Ramos (cell line): ENCODE measurements at regions not wholly inside any gene's neighbourhood (a gene's known extent, or its start where the extent isn't known, plus 50 kb on each side); places are given as distances from the start of the nearest gene placed in this dataset.

Source experiments
- in situ Hi-C: fragments of 300-500 bp; cut with MboI; formaldehyde crosslinking; loops from one replicate; pipeline ENCODE4 v1.14.3; 2022; ENCODE audit warnings: low sequenced_read_pairs; ENCODE audit not compliant: unreplicated experiment

DNA sequence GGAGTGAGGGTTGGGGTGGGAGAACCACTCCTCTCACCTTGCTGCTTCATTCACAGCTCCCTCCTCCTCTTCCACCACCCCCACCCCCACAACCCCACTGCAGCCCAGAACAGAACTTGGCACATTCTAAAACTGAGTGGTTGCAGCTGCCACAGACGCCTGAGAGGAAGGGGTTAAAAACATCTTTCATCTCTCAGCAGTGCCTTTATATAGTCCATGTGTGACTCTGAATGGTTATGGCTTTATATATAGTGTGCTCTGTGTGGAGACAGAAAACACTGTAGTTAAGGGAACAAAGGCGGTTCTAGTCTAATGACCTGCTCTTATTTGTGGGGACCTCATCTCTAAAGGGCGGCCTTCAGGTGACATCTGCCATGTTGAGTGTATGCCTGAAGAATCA lies 144.8 kb downstream of the BCOR start:
- in situ Hi-C loops, result no loop called here

DNA sequence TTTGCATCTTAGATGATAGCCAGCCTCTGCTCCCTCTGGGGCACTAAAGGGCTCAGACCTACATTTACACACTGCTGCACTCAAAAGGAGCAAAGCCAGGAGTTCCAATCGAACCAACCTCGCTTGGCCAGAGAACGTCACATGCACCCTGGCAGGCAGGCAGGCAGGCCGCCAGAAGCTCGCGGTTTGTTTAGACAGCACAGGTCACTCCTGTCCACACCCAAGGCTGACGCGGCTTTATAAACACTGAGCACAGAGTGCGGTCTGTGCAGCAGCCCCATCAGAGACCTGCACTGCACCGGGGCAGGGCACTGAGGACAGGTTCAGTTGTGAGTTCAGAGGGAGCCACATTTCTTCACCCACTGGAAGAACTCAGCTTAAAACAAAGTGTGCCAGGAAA lies 143.9 kb downstream of the BCOR start:
- in situ Hi-C loops, result no loop called here

DNA sequence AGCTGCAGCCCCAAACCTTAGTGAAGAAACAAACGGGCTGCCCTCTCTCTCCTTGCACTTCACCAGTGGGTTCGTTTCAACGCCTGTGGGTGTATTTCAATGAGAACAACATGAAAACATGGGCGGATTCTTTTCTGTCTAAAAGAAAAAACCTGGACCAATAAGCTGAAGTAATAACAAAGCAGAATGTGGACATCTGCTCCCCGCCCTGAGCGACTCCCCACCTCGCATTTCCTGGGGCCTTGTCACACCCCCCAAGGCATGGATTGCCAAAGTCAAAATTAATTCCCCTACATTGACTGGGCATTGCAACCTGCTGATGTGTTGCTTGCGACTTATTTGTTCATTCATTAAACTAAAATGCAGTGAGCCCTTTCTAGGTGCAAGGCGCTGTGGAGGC lies 142.9 kb downstream of the BCOR start:
- in situ Hi-C loops, result no loop called here

DNA sequence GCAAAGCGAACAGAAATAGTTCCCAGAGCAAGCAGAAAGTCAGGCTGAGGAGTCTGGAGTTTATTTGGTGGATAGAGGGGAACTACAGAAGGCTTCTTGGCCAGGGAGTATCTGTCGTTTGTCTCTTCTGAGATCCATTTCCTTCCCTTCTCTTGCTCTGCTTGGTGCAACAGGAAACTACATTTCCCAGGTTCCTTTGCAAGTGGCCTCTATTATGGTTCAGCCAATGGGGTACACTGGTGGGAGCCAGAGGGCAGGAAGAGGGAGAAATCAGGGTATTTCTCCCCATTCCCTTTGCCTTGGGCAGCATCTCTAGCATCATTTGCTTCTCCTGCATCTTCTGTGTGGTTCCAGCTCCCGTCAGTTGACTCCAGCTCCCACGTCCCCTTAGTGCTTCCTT lies 142.1 kb downstream of the BCOR start:
- in situ Hi-C loops, result no loop called here

DNA sequence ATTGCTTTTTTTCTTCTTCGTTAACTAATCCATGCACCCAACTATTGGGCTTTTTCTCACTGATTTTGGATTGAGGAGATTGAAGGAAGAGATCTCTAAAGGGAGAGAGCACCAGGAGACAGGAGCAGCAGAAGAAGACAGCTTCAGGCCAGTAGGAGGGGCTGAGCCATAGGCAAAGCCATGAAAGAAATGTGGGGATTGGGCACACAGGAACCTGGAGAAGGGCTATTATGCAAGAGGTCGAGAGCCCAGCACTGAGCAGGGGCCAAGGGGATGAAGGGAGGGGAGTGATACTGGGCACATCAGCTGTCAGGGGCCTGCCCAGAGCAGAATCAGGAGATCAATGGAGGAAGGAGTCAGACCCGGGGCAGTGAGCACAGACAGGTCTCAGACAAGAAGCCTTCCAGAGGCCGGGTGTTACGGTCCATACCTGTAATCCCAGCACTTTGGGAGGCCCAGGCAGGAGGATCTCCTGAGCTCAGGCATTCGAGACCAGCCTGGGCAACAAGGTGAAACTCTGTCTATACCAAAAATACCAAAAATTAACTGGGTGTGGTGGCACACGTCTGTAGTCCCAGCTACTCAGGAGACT lies 140.9 kb downstream of the BCOR start:
- in situ Hi-C loops, result no loop called here

DNA sequence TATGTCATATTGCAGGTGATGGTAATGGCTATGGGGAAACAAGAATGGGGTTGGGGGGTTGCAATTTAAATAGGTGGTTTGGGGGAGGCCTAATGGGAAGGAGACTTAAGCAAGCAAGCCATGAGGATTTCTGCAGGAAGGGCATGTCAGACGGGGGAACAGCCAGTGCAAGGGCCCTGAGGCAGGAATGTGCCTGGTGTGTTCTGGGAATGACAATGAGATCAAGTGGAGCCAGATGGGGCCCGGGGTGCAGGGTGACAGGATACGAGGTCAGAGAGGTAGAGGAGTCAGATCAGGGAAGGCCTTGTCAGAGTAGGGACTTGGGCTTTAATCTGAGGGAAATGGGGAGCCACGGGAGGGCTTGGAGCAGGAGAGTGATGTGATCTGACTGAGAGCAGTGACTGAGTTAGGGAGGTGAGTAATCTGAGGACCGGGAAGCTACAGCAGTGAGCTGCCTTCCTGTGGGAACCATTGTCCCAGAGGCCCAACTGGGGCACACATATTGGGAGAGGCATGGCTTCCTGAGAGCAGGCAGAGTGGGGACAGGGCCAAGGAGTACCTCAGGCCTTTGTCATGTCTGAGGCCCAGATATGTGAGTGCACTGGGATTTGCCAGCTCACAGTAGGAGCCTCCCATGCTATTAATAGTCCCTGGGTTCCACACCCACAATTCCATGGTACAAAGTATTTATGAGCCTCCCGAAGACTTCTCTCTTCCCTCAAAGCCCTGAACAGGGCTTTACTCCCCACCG lies 139.8 kb downstream of the BCOR start:
- in situ Hi-C loops, result no loop called here

DNA sequence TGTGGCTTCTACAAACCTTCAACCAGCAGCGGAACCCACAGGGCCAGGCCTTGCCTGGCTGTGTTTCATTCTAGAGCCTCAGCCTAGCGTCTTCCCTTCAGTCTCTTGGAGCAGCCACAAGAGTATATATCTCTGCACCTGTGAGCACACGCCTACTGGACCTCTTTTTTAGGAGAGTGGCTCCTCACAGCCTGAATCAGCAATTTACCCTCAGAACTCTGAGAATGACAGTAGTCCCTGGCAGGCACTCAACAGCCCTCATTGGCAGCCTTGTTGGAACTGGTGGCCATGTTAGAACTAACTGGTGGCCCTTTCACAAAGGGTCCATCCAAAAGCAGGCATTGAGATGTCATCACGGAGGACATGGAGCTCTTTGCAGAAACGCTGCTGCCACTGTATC lies 138.9 kb downstream of the BCOR start:
- in situ Hi-C loops, result no loop called here

DNA sequence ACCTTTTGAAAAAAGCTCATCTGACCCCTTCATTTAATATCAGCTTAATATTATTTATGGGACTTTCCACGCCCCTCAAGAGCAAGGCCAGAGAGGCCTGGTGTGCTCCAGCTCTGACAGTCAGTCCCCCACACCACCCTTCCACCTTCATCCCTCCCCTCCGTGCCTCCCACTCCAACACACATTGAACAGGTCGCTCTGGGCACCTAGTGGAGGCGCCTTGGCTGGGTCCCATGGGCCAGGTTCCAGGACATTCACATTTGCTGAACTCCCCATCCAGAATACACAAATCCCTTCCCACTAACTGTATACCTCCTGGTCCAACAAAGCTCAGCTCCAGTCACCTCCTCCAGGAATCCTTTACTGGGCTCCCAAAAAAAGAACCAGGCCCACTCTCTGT lies 137.5 kb downstream of the BCOR start:
- in situ Hi-C loops, result no loop called here

DNA sequence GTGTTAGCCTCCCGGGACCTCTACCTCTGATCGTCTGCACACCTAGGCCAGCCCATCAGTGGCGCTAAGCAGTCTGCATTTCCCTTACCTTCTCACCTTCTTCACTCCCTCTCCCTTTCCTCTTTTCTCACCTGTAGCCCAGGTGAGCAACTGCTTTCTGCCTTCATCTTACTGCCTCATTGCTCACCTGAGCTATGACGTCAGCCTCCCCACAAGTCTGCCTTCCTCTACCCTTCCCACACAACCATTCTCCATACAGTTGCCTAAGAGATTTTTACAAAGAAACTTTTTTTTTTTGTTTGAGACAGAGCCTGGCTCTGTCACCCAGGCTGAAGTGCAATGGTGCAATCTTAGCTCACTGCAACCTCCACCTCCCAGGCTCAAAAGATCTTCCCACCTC lies 136.3 kb downstream of the BCOR start:
- in situ Hi-C loops, result no loop called here

DNA sequence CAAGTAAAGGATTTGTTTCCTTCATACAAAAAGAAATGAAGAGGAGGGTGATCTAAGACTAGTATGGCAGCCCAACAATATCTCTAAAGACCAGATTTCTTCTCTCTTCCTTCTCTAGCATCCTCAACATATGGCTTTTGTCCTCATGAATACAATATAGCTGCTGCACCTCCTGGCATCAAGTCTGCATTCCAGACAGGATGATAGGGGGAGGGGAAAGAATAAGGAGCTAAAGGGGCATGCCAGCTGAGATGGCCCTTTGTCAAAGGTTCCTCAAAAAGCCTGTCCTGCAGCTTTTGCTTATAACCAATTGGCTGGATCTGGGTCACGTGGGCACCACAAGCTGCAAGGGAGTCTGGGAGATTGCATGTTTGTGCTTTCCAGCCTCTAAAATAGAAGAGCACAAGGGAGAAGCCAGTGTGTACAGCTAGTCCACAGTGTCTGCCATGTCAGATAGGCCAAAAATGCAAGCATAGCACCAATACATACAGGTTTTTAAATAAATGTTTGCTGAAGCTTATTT lies 132.6 kb downstream of the BCOR start:
- in situ Hi-C loops, result no loop called here

DNA sequence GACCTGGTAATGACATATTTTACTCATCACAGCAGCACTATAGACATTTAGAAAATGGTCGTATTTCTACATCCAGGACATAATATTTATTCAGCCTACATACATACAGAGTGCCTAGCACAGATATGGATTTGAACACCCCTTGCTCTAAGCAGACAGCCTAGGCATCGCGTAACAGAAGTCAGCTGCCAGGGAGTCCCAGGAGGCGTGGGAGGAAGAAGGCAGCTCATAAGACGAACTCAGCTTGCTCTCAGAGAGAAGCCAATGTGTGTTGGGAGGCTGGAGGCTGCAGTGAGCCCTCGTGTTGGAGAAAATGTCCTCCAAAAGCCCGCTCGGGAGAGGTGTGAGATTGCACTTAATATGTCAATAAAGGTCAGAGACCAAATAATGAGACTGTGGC lies 131.6 kb downstream of the BCOR start:
- in situ Hi-C loops, result no loop called here

DNA sequence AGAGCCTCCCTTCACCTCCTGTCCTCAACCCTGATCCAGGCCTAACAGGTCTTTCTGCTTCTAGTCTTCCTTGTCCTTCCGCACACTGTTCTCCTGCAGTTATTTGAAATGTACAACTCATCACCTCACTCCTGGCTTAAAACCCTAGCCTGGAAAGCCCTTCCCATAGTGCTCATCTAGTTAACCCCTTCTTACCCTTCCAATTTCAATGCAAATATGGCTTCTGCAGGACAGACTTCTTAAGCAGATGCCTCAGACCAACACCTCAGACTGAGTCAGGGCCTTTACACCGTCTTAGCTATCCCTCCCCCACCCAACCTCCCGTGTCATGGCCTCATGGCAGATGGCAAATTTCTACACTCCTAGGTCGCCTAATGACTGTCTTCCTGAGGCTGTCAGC lies 130.4 kb downstream of the BCOR start:
- in situ Hi-C loops, result no loop called here

DNA sequence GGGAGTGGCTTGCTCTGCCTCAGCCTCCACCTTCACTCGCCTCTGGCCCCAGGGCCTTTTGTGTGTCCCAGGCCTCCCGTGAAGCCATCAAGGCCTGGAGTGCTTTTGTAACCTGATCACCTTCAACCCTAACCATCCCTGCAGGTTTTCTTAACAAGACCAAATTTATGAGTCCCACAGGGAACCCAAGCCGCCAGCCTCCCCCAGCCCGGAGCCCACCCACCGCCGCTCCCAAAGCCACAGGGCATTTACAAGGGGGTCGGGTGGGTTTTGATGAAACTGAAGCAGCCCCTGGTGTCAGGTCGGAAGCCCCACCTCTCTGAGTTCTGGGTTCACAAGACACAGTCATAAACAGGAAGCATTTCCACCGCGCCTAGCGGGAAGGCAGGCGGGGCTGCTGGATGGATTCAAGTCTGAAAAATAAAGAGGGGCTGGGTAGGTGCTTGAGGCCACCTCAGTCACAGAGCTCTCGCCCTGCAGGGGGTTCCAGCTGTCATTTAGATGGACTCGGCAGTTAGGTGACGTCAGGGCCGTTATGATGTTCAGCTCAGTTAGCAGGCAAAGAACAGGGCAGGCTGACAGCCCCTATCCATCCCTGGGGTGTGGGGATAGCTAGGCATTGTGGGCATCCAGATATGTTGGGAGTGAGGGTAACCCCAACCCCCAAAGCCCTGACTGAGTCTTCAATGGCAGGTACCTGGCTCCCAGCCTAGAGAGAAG lies 128.5 kb downstream of the BCOR start:
- in situ Hi-C loops, result no loop called here

DNA sequence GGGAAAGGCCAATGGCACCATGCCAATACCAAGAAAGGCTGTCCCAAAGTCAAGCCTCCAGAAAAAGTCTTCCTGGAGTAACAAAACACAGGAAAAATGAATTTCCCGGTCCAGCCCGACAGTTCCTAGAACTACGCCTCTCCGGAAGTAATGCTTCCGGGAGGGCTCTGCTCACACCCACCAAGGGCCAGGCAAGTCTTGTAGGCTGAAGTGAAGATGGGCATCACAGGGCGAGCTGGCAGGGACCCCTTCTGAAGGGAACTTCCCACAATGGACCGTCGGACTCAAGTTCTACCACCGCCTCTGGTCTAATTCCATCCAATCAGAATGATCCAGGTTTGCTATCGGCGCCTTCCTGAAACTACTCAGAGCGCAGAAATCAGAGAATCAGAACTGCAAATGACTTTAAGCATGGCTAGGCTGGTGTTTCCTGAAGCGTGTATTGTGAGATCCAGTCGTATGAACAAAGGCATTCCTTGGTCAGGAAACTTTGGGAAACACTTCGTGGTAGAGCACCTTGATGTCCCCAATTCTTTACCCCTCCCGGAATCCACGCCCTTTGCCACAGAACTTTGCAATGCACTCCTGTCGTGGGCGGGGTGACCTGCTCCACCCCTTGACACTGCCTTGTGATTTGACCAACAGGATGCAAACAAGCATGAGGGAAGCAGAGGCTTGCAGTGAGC lies 127.8 kb downstream of the BCOR start:
- in situ Hi-C loops, result no loop called here

DNA sequence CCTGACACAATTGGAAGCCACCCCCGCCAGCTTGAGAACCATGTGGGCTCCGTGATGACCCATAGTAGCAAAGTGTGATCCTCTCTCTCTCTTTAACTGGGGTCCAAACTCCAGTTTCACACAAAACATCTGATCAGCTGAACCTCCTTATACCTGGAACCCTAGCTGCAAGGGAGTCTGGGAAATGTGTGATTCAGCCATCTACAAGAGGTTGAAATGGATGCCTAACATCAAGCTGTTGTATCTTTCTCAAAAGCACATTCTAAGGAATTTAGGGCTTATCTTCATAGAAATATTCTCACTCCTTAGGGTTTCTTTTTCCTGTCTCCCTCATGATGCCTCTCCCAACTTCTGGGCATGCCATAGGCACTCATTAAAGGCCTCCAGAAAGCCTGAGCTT lies 126.0 kb downstream of the BCOR start:
- in situ Hi-C loops, result no loop called here

DNA sequence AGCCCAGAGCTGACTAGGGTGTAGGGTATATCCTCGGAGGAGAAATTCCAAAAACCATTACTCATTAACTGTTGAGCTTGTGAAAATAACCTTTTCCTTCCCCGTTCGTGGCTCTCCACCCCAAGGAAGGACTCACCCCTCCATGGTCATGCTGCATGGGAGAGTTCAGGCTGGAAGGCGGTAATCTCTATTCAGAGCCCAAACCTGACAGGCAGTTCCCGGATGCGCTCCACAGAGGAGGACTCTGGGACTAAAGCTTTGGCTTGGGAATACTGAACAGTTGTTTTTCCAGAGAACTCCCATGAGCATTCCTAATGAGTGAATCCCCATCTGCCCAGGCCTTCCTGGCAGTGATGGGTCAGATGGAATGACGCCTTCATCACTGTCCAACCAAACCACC lies 125.4 kb downstream of the BCOR start:
- in situ Hi-C loops, result no loop called here

DNA sequence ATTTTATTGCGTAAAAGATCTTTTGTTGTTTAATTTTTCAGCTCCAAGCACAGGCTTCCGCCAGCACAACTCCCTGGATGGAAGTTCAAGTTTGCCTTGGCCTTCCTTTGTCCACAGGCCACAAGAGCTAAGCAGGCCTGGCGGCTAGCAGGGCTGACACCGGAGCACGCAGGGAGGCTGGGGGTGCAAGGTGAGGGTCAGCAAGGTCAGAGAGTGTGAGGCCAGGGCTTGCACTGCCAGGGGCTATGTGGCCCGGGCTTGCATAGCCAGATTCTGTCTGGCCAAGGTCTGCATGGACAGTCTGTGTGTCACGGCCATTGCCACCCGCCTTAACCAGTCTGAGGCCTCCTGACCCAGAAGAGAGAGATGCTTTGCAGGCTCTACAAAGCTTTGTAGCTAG lies 123.9 kb downstream of the BCOR start:
- in situ Hi-C loops, result no loop called here

DNA sequence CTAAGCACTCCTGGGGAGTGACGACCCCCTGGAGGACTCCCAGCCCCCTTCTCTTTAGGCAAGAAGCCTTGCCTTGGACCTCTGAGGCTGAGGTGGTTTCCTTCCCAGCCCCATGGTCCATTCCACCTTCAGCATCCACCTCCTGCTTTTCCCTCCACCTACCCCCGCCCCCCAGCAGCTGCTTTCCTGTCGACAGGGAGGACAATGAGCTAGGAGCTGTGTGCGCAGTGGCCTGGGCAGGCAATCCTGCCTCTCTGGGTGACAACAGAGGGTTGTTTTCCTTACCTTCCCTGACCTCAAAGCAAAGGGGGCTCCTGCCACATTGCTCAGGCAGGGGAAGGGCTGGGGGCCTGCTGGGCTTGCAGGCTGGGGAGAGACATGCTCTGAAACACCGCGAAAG lies 123.5 kb downstream of the BCOR start:
- in situ Hi-C loops, result no loop called here

DNA sequence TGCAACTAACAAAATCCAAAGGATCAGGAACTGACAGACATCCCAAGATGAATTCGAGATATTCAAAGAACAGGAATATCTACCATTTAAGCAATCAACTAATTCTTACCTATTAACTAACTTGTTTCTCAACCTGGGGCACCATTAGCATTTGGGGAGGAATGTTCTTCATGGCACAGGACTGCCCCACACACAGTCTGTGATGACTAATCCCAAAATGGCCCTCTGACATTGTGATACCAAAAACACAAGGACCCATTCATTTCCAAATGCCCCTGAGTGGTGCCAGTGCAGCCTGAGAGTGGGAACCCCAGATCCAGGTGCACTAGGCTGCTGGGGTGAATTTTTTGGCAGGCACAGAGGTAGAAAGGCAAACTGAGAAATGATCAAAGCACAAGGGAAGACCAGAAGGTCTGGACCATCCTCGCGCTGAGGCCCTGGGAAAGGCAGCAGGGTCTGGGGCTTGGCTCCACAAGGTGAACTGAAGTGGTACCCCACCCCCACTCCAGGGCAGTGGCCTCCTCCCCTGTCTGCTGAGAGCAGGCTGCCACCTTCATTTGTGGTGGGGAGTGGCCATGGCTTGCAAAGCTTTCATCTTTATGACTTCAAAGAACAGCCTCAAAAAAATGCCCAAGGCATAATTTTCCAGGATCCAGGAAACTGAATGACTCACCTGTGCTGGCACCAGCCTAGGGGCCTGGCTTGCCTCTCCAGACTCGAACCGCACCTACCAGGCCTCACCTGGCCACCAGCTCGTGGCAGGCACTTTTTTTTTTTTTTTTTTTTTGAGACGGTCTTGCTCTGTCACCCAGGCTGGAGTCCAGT lies 122.4 kb downstream of the BCOR start:
- in situ Hi-C loops, result no loop called here

DNA sequence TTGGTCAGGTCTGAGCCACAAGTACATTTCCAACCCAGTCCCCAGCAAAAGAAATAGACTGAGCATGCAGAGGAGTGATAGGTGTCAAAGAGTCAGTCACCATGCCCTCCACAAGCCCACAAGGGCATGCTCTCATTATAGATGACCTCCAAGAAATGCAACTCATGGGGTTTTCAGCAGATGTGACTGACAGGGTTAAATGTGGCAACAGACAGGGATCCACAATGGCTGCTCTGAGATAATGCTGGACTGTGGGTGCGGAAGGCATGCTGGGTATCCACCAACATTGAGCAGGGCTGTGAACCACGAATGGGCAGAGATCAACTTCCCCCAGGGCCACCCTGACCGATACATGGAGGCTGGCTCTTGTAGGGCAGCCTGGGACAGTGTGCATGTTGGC lies 115.8 kb downstream of the BCOR start:
- in situ Hi-C loops, result no loop called here
